ENCODE measurements at regions not wholly inside any gene's neighbourhood (a gene's known extent, or its start where the extent isn't known, plus 50 kb on each side); places are given as distances from the start of the nearest gene placed in this dataset.
A peak's percentile ranks its signal among the peaks of the same experiment; 100 is the strongest.

- Histone ChIP-seq H3K27ac (no peak overlapping the region), H3K4me3 (no peak overlapping the region)
- no peak for TF ChIP-seq CTCF (IDR thresholded peaks at IDR 0.05)
- DNase-seq (ENCODE audit: low spot score) = no peak
These were observed 146.6 kb downstream of the ESM1 start for GRCh38 chr5:54838843-54839242.

- no peak for DNase-seq (ENCODE audit: low spot score)
- no peak for TF ChIP-seq CTCF (IDR thresholded peaks at IDR 0.05)
- Histone ChIP-seq H3K27ac (no peak overlapping the region), H3K4me3 (no peak overlapping the region)
These were observed 147.4 kb downstream of the ESM1 start for GRCh38 chr5:54837981-54838380.

GRCh38 chr5:54837093-54837492 is 148.3 kb downstream of the ESM1 start:
- no peak for TF ChIP-seq CTCF (IDR thresholded peaks at IDR 0.05)

GRCh38 chr5:54835647-54836046 is 149.7 kb downstream of the ESM1 start:
- Histone ChIP-seq H3K4me3 (no peak overlapping the region), H3K27ac (peak overlapping the region in 1 of 2 donors; percentile 28)
- no peak for DNase-seq (ENCODE audit: low spot score)
- no peak for TF ChIP-seq CTCF (IDR thresholded peaks at IDR 0.05)

More at GRCh38 chr5:54837093-54837492, 148.3 kb downstream of the ESM1 start:
- DNase-seq (ENCODE audit: low spot score) = no peak
- H3K27ac ChIP-seq = no peak overlapping the region
- no peak overlapping the region for H3K4me3 ChIP-seq

GRCh38 chr5:54834121-54834842 is 151.1 kb downstream of the ESM1 start:
- no peak for TF ChIP-seq CTCF (IDR thresholded peaks at IDR 0.05)
- Histone ChIP-seq H3K27ac (peak overlapping the region; percentile 7 to 48), H3K4me3 (no peak overlapping the region)
- DNase-seq (ENCODE audit: low spot score) = no peak

- TF ChIP-seq CTCF (IDR thresholded peaks at IDR 0.05) = no peak
- no peak overlapping the region for H3K27ac ChIP-seq
- H3K4me3 ChIP-seq = no peak overlapping the region
- DNase-seq (ENCODE audit: low spot score) = no peak
These were observed 151.8 kb downstream of the ESM1 start for GRCh38 chr5:54833590-54833989.

- no peak for DNase-seq (ENCODE audit: low spot score)
These were observed 152.5 kb downstream of the ESM1 start for GRCh38 chr5:54832858-54833257.

More at GRCh38 chr5:54832858-54833257, 152.5 kb downstream of the ESM1 start:
- TF ChIP-seq CTCF (IDR thresholded peaks at IDR 0.05) = no peak
- no peak overlapping the region for H3K4me3 ChIP-seq
- H3K27ac ChIP-seq = no peak overlapping the region
